HUES6 (cell line): ENCODE measurements at regions not wholly inside any gene's neighbourhood (a gene's known extent, or its start where the extent isn't known, plus 50 kb on each side); places are given as distances from the start of the nearest gene placed in this dataset.
"Not testable (repeated sequence)": the region's sequence is repeated elsewhere in the genome, so short reads cannot be mapped to it uniquely, and the experiment has no call there.

Experiments
- H3K27ac ChIP-seq: 2 replicates; pipeline ENCODE4 v1.7.0; 2013; ENCODE audit warnings: low read depth, mild to moderate bottlenecking, low read length, inconsistent platforms
- H3K27me3 ChIP-seq: 2 replicates; pipeline ENCODE4 v1.6.1; 2013; ENCODE audit warnings: low read length; ENCODE audit not compliant: control insufficient read depth, insufficient read depth
- H3K36me3 ChIP-seq: 2 replicates; pipeline ENCODE4 v1.6.1; 2013; ENCODE audit warnings: low read length; ENCODE audit not compliant: control insufficient read depth, insufficient read depth
- H3K4me1 ChIP-seq: 2 replicates; pipeline ENCODE4 v1.6.1; 2013; ENCODE audit warnings: low read length; ENCODE audit not compliant: control insufficient read depth, insufficient read depth
- H3K4me3 ChIP-seq: 2 replicates; pipeline ENCODE4 v1.5.1; 2013; ENCODE audit warnings: low read depth, low read length
- H3K9ac ChIP-seq: one replicate; pipeline ENCODE4 v1.6.1; 2013; ENCODE audit warnings: mild to moderate bottlenecking, low read length
- H3K9me3 ChIP-seq: 2 replicates; pipeline ENCODE4 v1.6.1; 2013; ENCODE audit warnings: low read depth, low read length; ENCODE audit not compliant: control insufficient read depth, insufficient read depth

DNA sequence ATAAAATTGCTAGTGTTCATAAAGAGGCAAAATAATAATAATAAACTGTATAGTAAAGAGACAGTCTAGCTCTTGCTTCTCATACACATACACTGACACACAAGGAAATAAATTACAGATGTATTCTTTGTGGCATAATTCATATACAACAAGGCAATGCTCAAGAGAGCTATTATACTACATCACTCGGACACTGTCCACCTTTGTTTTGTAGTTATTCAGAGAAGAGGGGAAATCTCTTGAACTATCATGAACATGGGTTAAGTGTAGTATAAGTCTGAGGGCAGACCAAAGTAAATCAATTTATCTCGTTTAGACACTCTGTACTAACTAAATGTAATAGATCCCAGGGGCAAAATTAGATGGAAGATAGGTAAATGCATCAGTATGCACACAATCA, 72.7 kb upstream of the PHIP start:
- no peaks in the 10 kb centered on the region for H3K36me3 ChIP-seq
- H3K27me3 ChIP-seq, result no peaks in the 10 kb centered on the region
- H3K4me1 ChIP-seq, result peaks cover 59% of the 10 kb centered on the region
- H3K4me3 ChIP-seq, result no peak overlapping the region
- H3K9me3 ChIP-seq, result no peaks in the 10 kb centered on the region
- H3K27ac ChIP-seq, result peak overlapping the region; percentile 65
- H3K9ac ChIP-seq, result no peak overlapping the region

- Histone ChIP-seq H3K9ac (no peak overlapping the region), H3K4me3 (no peak overlapping the region), H3K4me1 (peaks cover 59% of the 10 kb centered on the region), H3K27me3 (no peaks in the 10 kb centered on the region), H3K36me3 (no peaks in the 10 kb centered on the region), H3K27ac (peak overlapping the region; percentile 65; the same call in 1 of the 2 replicates), H3K9me3 (no peaks in the 10 kb centered on the region)
Measured at GRCh38 chr6:79149884-79150283, 71.8 kb upstream of the PHIP start.

GRCh38 chr6:79146421-79146820, 68.4 kb upstream of the PHIP start:
- H3K27me3 ChIP-seq, result no peaks in the 10 kb centered on the region
- H3K36me3 ChIP-seq, result no peaks in the 10 kb centered on the region
- H3K4me1 ChIP-seq, result peaks cover 33% of the 10 kb centered on the region
- no peaks in the 10 kb centered on the region for H3K9me3 ChIP-seq
- H3K9ac ChIP-seq, result no peak overlapping the region
- no peak overlapping the region for H3K27ac ChIP-seq
- H3K4me3 ChIP-seq, result no peak overlapping the region

DNA sequence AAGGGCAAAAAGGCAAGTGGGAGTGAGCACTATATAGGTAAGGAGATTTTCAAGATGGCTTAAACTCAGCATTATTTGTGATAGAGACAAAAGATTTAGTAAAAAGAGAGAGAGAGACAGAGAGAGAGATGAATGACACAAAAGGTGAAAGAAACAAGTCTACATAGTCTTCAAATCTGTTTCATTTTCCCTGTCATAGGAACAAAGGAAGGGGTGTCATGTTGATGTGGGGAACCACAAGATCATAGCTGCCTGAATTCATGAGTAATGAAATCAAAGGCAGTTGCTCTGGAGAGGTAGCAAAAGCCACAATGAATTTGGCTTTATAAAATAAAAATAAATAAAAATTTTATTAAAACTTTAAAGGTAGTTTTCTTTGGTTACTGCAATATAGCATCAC, 67.2 kb upstream of the PHIP start:
- H3K27me3 ChIP-seq, result no peaks in the 10 kb centered on the region
- no peak overlapping the region for H3K4me3 ChIP-seq
- no peak overlapping the region for H3K9ac ChIP-seq
- no peak overlapping the region for H3K27ac ChIP-seq
- H3K9me3 ChIP-seq, result no peaks in the 10 kb centered on the region
- peaks cover 22% of the 10 kb centered on the region for H3K4me1 ChIP-seq
- H3K36me3 ChIP-seq, result no peaks in the 10 kb centered on the region

DNA sequence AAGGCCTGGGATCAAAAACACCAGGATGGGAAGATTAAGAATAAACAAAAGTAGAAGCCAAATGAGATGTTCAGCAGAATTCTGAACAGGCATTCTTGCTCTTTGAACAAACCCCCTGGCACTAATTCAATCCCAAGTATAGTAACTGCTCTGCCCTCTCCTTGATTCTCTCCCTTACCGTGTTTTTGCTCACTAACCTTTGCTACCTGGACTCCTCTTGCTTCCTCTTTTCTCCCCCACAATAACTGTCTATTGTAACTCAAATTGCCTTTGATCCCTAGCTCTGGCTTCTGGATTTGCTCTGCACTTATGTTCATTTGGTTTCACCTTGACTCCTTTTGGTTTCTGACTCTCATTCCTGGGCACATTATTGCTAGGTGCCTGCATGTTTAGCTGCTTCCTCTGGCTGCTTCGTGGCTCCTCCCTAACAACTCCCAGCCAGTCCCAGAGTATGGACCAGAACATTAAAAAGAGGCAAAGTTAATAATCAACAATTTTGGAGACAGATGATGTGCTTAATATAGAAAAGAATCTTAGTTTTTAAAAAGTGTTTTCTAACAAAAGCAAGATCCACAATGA, 65.4 kb upstream of the PHIP start:
- Histone ChIP-seq H3K4me1 (peaks cover 11% of the 10 kb centered on the region), H3K36me3 (no peaks in the 10 kb centered on the region), H3K4me3 (no peak overlapping the region), H3K27me3 (no peaks in the 10 kb centered on the region), H3K9me3 (0 out of 2 replicates have a peak, but pooled peaks cover 2% of the 10 kb centered on the region), H3K9ac (no peak overlapping the region), H3K27ac (no peak overlapping the region)

DNA sequence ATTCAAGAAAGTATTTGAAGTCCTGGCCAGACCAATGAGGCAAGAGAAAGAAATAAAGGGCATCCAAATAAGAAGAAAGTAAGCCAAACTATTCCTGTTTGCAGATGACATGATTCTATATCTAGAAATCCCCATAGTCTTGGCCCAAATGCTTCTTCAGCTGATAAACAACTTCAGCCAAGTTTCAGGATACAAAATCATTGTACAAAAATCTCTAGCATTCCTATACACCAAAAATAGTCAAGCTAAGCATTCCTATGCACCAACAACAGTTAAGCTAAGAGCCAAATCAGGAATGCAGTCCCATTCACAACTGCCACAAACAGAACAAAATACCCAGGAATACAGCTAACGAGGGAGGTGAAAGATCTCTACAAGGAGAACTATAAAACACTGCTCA, 60.1 kb upstream of the PHIP start:
- Histone ChIP-seq H3K4me3 (no peak overlapping the region), H3K4me1 (peaks cover 3% of the 10 kb centered on the region; the same call in 1 of the 2 replicates), H3K27me3 (no peaks in the 10 kb centered on the region), H3K9me3 (peaks cover 29% of the 10 kb centered on the region), H3K27ac (no peak overlapping the region), H3K9ac (no peak overlapping the region), H3K36me3 (no peaks in the 10 kb centered on the region)

DNA sequence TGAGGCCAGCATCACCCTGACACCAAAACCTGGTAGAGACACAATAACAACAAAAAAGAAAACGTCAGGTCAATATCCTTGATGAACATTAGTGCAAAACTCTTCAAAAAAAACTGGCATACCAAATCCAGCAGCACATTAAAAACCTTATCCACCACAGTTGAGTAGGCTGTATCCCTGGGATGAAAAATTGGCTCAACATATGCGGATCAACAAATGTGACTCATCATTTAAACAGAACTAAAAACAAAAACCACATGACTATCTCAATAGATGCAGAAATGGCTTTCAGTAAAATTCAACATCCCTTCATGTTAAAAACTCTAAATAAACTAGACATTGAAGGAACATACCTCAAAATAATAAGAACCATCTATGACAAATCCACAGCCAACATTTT, 59.6 kb upstream of the PHIP start:
- Histone ChIP-seq H3K9me3 (peaks cover 31% of the 10 kb centered on the region), H3K27ac (no peak overlapping the region), H3K9ac (no peak overlapping the region), H3K27me3 (no peaks in the 10 kb centered on the region), H3K4me1 (peaks cover 3% of the 10 kb centered on the region; the same call in 1 of the 2 replicates), H3K4me3 (no peak overlapping the region), H3K36me3 (no peaks in the 10 kb centered on the region)

GRCh38 chr6:79135973-79136470, 58.0 kb upstream of the PHIP start:
- Histone ChIP-seq H3K4me1 (peaks cover 3% of the 10 kb centered on the region; the same call in 1 of the 2 replicates), H3K27me3 (no peaks in the 10 kb centered on the region), H3K9ac (no peak overlapping the region), H3K27ac (no peak overlapping the region), H3K9me3 (peaks cover 33% of the 10 kb centered on the region), H3K4me3 (no peak overlapping the region), H3K36me3 (no peaks in the 10 kb centered on the region)

GRCh38 chr6:79134699-79135474, 56.8 kb upstream of the PHIP start:
- peaks cover 33% of the 10 kb centered on the region for H3K9me3 ChIP-seq
- no peak overlapping the region for H3K9ac ChIP-seq
- H3K4me3 ChIP-seq, result no peak overlapping the region
- H3K27ac ChIP-seq, result no peak overlapping the region
- H3K4me1 ChIP-seq, result peaks cover 3% of the 10 kb centered on the region; the same call in 1 of the 2 replicates
- no peaks in the 10 kb centered on the region for H3K27me3 ChIP-seq
- H3K36me3 ChIP-seq, result no peaks in the 10 kb centered on the region

DNA sequence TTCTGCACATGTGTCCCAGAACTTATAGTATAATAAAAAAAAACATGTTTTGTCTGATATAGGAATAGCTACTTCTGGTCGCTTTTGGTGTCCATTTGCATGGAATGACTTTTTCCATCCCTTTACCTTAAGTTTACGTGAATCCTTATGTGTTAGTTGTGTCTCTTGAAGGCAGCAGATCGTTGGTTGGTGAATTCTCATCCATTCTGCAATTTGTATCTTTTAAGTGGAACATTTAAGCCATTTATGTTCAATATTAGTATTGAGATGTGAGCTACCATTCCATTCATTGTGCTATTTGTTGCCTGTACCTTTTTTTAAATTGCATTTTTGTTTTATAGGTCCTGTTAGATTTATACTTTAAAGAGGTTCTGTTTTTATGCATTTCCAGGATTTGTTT, 55.1 kb upstream of the PHIP start:
- Histone ChIP-seq H3K27ac (no peak overlapping the region), H3K4me1 (peaks cover 3% of the 10 kb centered on the region; the same call in 1 of the 2 replicates), H3K27me3 (no peaks in the 10 kb centered on the region), H3K9ac (no peak overlapping the region), H3K9me3 (peaks cover 32% of the 10 kb centered on the region), H3K36me3 (no peaks in the 10 kb centered on the region), H3K4me3 (no peak overlapping the region)

- H3K9ac ChIP-seq, H3K27ac ChIP-seq, H3K36me3 ChIP-seq, H3K4me1 ChIP-seq, H3K4me3 ChIP-seq, H3K27me3 ChIP-seq: not testable (repeated sequence)
- peaks cover 27% of the 10 kb centered on the region for H3K9me3 ChIP-seq
Measured at GRCh38 chr6:79131220-79131619, 53.2 kb upstream of the PHIP start.
